Glutamatergic neuron (in vitro differentiated cells): ENCODE measurements at regions not wholly inside any gene's neighbourhood (a gene's known extent, or its start where the extent isn't known, plus 50 kb on each side); places are given as distances from the start of the nearest gene placed in this dataset.

Experiments used
- DNase-seq: peaks from one replicate; pipeline ENCODE4 v3.0.0; 2022
- H3K27ac Mint-ChIP-seq: one replicate; pipeline ENCODE4 v1.8.0; 2020; ENCODE audit warnings: mild to moderate bottlenecking, mixed read lengths, inconsistent platforms; ENCODE audit not compliant: unreplicated experiment
- H3K27me3 Mint-ChIP-seq: one replicate; pipeline ENCODE4 v1.8.0; 2020; ENCODE audit warnings: mild to moderate bottlenecking, moderate library complexity, mixed read lengths, inconsistent platforms; ENCODE audit not compliant: unreplicated experiment
- H3K36me3 Mint-ChIP-seq: one replicate; pipeline ENCODE4 v1.8.0; 2020; ENCODE audit warnings: mild to moderate bottlenecking, mixed read lengths, inconsistent platforms; ENCODE audit not compliant: unreplicated experiment
- H3K4me1 Mint-ChIP-seq: one replicate; pipeline ENCODE4 v1.8.0; 2020; ENCODE audit warnings: mild to moderate bottlenecking, low read depth, mixed read lengths, inconsistent platforms; ENCODE audit not compliant: unreplicated experiment
- H3K4me3 Mint-ChIP-seq: one replicate; pipeline ENCODE4 v1.8.0; 2020; ENCODE audit warnings: mild to moderate bottlenecking, mixed read lengths, inconsistent platforms; ENCODE audit not compliant: unreplicated experiment
- H3K9me3 Mint-ChIP-seq: one replicate; pipeline ENCODE4 v1.8.0; 2020; ENCODE audit warnings: mild to moderate bottlenecking, moderate library complexity, mixed read lengths, inconsistent platforms; ENCODE audit not compliant: unreplicated experiment
- TF ChIP-seq, protein P1 (sequence below): fragments of 200-600 bp; sonication (generic); IDR thresholded peaks from one replicate; pipeline ENCODE4 v1.5.0; 2021; ENCODE audit not compliant: partially characterized antibody, unreplicated experiment

DNA sequence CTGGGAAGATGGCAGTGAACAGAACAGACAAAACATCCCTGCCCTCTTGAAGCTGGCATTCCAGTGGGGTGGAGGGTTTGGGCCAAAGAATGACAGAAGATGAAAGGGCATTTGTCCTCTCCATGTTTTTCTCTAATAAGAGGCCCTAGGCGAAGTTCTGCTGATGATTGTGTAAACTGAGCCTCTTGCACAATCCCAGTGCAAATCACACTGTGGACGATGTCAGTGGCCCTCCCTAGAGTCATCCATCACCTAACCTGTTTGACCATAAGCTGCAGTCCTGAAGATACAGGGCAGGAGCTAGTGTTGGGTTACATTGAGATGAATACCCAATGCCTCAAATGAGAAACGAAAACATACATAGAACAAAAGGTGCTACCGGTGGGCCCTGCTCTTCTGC, 622.4 kb upstream of the TBX3 start:
- Mint-ChIP-seq H3K4me3 (no peak overlapping the region), H3K36me3 (no peaks in the 10 kb centered on the region), H3K27ac (no peak overlapping the region), H3K9me3 (no peaks in the 10 kb centered on the region), H3K4me1 (peaks cover 3% of the 10 kb centered on the region), H3K27me3 (no peaks in the 10 kb centered on the region)
- TF ChIP-seq, protein P1, sequence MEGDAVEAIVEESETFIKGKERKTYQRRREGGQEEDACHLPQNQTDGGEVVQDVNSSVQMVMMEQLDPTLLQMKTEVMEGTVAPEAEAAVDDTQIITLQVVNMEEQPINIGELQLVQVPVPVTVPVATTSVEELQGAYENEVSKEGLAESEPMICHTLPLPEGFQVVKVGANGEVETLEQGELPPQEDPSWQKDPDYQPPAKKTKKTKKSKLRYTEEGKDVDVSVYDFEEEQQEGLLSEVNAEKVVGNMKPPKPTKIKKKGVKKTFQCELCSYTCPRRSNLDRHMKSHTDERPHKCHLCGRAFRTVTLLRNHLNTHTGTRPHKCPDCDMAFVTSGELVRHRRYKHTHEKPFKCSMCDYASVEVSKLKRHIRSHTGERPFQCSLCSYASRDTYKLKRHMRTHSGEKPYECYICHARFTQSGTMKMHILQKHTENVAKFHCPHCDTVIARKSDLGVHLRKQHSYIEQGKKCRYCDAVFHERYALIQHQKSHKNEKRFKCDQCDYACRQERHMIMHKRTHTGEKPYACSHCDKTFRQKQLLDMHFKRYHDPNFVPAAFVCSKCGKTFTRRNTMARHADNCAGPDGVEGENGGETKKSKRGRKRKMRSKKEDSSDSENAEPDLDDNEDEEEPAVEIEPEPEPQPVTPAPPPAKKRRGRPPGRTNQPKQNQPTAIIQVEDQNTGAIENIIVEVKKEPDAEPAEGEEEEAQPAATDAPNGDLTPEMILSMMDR: no peak
- DNase-seq: no peak

DNA sequence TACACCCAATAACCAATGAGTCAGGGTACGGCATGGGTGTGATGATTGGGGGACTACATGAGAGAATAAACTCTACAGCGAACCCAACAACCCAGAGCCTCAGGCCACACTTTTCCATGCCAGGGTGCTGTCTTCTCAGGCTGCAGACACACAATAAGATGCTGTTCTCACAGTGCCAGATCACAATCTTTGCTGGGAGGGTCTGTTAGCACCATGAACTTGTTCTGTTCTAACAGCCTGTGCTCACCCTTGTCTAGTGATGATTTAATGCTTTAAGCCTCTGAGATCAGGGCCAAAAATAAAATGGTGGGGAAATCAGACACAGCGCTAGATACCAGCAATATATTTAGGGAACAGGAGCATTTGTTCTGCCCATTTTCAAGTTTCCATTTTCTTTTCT, 621.9 kb upstream of the TBX3 start:
- no peaks in the 10 kb centered on the region for H3K9me3 Mint-ChIP-seq
- H3K4me1 Mint-ChIP-seq: peaks cover 3% of the 10 kb centered on the region
- H3K36me3 Mint-ChIP-seq: no peaks in the 10 kb centered on the region
- TF ChIP-seq, protein P1: no peak
- no peak overlapping the region for H3K4me3 Mint-ChIP-seq
- no peaks in the 10 kb centered on the region for H3K27me3 Mint-ChIP-seq
- DNase-seq: no peak
- H3K27ac Mint-ChIP-seq: no peak overlapping the region

DNA sequence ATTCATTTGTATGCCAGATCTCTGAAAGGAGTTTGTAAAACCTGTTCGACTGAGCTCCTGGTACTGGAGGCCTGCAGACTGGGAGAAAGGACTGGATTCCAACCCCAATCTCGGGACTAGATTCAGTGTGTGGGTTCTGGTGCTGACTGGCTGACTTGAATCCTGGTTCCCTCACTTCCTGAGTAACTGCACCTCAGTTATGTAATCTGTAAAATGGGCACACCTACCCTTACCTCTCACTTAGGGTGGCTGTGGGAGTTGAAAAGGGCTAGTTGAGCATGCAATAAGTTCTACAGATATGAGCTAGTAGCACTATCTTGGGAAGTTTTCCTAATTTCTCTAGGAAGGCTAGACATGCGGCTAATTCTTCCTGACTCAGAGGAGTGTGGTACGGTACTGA, 621.3 kb upstream of the TBX3 start:
- H3K27me3 Mint-ChIP-seq: no peaks in the 10 kb centered on the region
- H3K9me3 Mint-ChIP-seq: no peaks in the 10 kb centered on the region
- H3K4me1 Mint-ChIP-seq: peaks cover 3% of the 10 kb centered on the region
- no peak overlapping the region for H3K27ac Mint-ChIP-seq
- DNase-seq: no peak
- H3K36me3 Mint-ChIP-seq: no peaks in the 10 kb centered on the region
- TF ChIP-seq, protein P1: no peak
- no peak overlapping the region for H3K4me3 Mint-ChIP-seq

GRCh38 chr12:115303723-115304309, 619.8 kb upstream of the TBX3 start:
- Mint-ChIP-seq H3K36me3 (no peaks in the 10 kb centered on the region), H3K4me1 (peaks cover under 1% of the 10 kb centered on the region), H3K27ac (no peak overlapping the region), H3K27me3 (no peaks in the 10 kb centered on the region), H3K9me3 (no peaks in the 10 kb centered on the region), H3K4me3 (no peak overlapping the region)
- TF ChIP-seq, protein P1: no peak
- DNase-seq: no peak

- no peak for DNase-seq
- Mint-ChIP-seq H3K9me3 (no peaks in the 10 kb centered on the region), H3K27ac (no peak overlapping the region)
These were observed 613.5 kb upstream of the TBX3 start for GRCh38 chr12:115297445-115297844.

More at GRCh38 chr12:115297445-115297844, 613.5 kb upstream of the TBX3 start:
- H3K36me3 Mint-ChIP-seq: no peaks in the 10 kb centered on the region
- no peaks in the 10 kb centered on the region for H3K27me3 Mint-ChIP-seq
- H3K4me3 Mint-ChIP-seq: no peak overlapping the region
- H3K4me1 Mint-ChIP-seq: no peaks in the 10 kb centered on the region
- TF ChIP-seq, protein P1: no peak
